Duodenal mucosa (tissue), 2 donors: ENCODE measurements at regions not wholly inside any gene's neighbourhood (a gene's known extent, or its start where the extent isn't known, plus 50 kb on each side); places are given as distances from the start of the nearest gene placed in this dataset.
"Not testable (repeated sequence)": the region's sequence is repeated elsewhere in the genome, so short reads cannot be mapped to it uniquely, and the experiment has no call there.

Source experiments
- H3K27ac ChIP-seq: one replicate; pipeline ENCODE4 v1.7.0; 2013; ENCODE audit warnings: low read depth, low read length
- H3K27me3 ChIP-seq, 2 donors: one replicate each; pipeline ENCODE4 v1.7.0; 2013; ENCODE audit warnings: low read length in 2 of 2, control low read depth in 1 of 2; ENCODE audit not compliant: insufficient read depth in 2 of 2, control insufficient read depth in 1 of 2
- H3K36me3 ChIP-seq, 2 donors: one replicate each; pipeline ENCODE4 v1.7.0; 2013; ENCODE audit warnings: low read length in 2 of 2, control low read depth in 1 of 2; ENCODE audit not compliant: insufficient read depth in 2 of 2, control insufficient read depth in 1 of 2
- H3K4me1 ChIP-seq, 2 donors: one replicate each; pipeline ENCODE4 v1.7.0; 2013; ENCODE audit warnings: low read length in 2 of 2, control low read depth in 1 of 2; ENCODE audit not compliant: insufficient read depth in 2 of 2, control insufficient read depth in 1 of 2
- H3K4me3 ChIP-seq, 2 donors: one replicate each; pipeline ENCODE4 v1.7.0; 2013; ENCODE audit warnings: low read length in 2 of 2, low read depth in 1 of 2
- H3K9ac ChIP-seq, 2 donors: one replicate each; pipeline ENCODE4 v1.7.0; 2013; ENCODE audit warnings: low read length in 2 of 2, low read depth in 1 of 2
- H3K9me3 ChIP-seq, 2 donors: one replicate each; pipeline ENCODE4 v1.7.0; 2013; ENCODE audit warnings: low read length in 2 of 2, control low read depth in 1 of 2; ENCODE audit not compliant: control insufficient read depth in 1 of 2

- no peak overlapping the region for H3K4me3 ChIP-seq
- no peaks in the 10 kb centered on the region for H3K4me1 ChIP-seq
- H3K36me3 ChIP-seq, result no peaks in the 10 kb centered on the region
- no peak overlapping the region for H3K9ac ChIP-seq
- H3K9me3 ChIP-seq, result no peaks in the 10 kb centered on the region
- H3K27ac ChIP-seq, result no peak overlapping the region
- H3K27me3 ChIP-seq, result no peaks in the 10 kb centered on the region
Measured at GRCh38 chr5:67561151-67561932, 364.7 kb upstream of the CD180 start.

- no peaks in the 10 kb centered on the region for H3K9me3 ChIP-seq
- H3K27me3 ChIP-seq, result no peaks in the 10 kb centered on the region
- no peak overlapping the region for H3K4me3 ChIP-seq
- peaks cover 3 to 24% of the 10 kb centered on the region in 2 donors for H3K4me1 ChIP-seq
- H3K9ac ChIP-seq, result no peak overlapping the region
- H3K36me3 ChIP-seq, result no peaks in the 10 kb centered on the region
- no peak overlapping the region for H3K27ac ChIP-seq
Measured at GRCh38 chr5:67552773-67553172, 356.2 kb upstream of the CD180 start.

GRCh38 chr5:67549947-67550346 is 353.3 kb upstream of the CD180 start:
- no peak overlapping the region for H3K9ac ChIP-seq
- peaks cover 10 to 30% of the 10 kb centered on the region in 2 donors for H3K4me1 ChIP-seq
- H3K36me3 ChIP-seq, result no peaks in the 10 kb centered on the region
- no peaks in the 10 kb centered on the region for H3K27me3 ChIP-seq
- H3K9me3 ChIP-seq, result no peaks in the 10 kb centered on the region
- H3K27ac ChIP-seq, result no peak overlapping the region
- no peak overlapping the region for H3K4me3 ChIP-seq

- no peak overlapping the region for H3K27ac ChIP-seq
Measured at GRCh38 chr5:67549296-67549618, 352.7 kb upstream of the CD180 start.

GRCh38 chr5:67548520-67549295 is 352.1 kb upstream of the CD180 start:
- Histone ChIP-seq H3K4me1 (peaks cover 10 to 30% of the 10 kb centered on the region in 2 donors), H3K36me3 (no peaks in the 10 kb centered on the region), H3K9me3 (no peaks in the 10 kb centered on the region), H3K27ac (no peak overlapping the region), H3K27me3 (no peaks in the 10 kb centered on the region), H3K4me3 (peak overlapping the region; percentile 39 to 46), H3K9ac (no peak overlapping the region)

More at GRCh38 chr5:67549296-67549618, 352.7 kb upstream of the CD180 start:
- peaks cover 10 to 30% of the 10 kb centered on the region in 2 donors for H3K4me1 ChIP-seq
- no peaks in the 10 kb centered on the region for H3K9me3 ChIP-seq
- H3K9ac ChIP-seq, result no peak overlapping the region
- no peaks in the 10 kb centered on the region for H3K36me3 ChIP-seq
- no peaks in the 10 kb centered on the region for H3K27me3 ChIP-seq
- H3K4me3 ChIP-seq, result no peak overlapping the region

GRCh38 chr5:67547682-67548081 is 351.1 kb upstream of the CD180 start:
- peaks cover 10 to 30% of the 10 kb centered on the region in 2 donors for H3K4me1 ChIP-seq
- no peak overlapping the region for H3K4me3 ChIP-seq
- no peaks in the 10 kb centered on the region for H3K36me3 ChIP-seq
- no peaks in the 10 kb centered on the region for H3K9me3 ChIP-seq
- no peak overlapping the region for H3K9ac ChIP-seq
- no peak overlapping the region for H3K27ac ChIP-seq
- no peaks in the 10 kb centered on the region for H3K27me3 ChIP-seq

- not testable (repeated sequence) for H3K9me3 ChIP-seq, H3K9ac ChIP-seq, H3K4me3 ChIP-seq, H3K36me3 ChIP-seq, H3K27me3 ChIP-seq, H3K27ac ChIP-seq
- peaks cover 10 to 24% of the 10 kb centered on the region in 2 donors for H3K4me1 ChIP-seq
Measured at GRCh38 chr5:67544942-67545341, 348.3 kb upstream of the CD180 start.

- H3K27ac ChIP-seq, result no peak overlapping the region
- H3K9me3 ChIP-seq, result no peaks in the 10 kb centered on the region
- H3K9ac ChIP-seq, result no peak overlapping the region
- H3K27me3 ChIP-seq, result no peaks in the 10 kb centered on the region
- H3K4me3 ChIP-seq, result no peak overlapping the region
- no peaks in the 10 kb centered on the region for H3K36me3 ChIP-seq
- peaks cover 10 to 14% of the 10 kb centered on the region in 2 donors for H3K4me1 ChIP-seq
Measured at GRCh38 chr5:67543720-67544270, 347.2 kb upstream of the CD180 start.

GRCh38 chr5:67542479-67542878 is 345.9 kb upstream of the CD180 start:
- no peaks in the 10 kb centered on the region for H3K27me3 ChIP-seq
- H3K4me3 ChIP-seq, result no peak overlapping the region
- no peak overlapping the region for H3K27ac ChIP-seq

GRCh38 chr5:67541875-67542274 is 345.3 kb upstream of the CD180 start:
- no peaks in the 10 kb centered on the region for H3K36me3 ChIP-seq
- H3K27me3 ChIP-seq, result no peaks in the 10 kb centered on the region
- no peak overlapping the region for H3K4me3 ChIP-seq

More at GRCh38 chr5:67542479-67542878, 345.9 kb upstream of the CD180 start:
- H3K36me3 ChIP-seq, result no peaks in the 10 kb centered on the region
- no peak overlapping the region for H3K9ac ChIP-seq
- no peaks in the 10 kb centered on the region for H3K9me3 ChIP-seq
- H3K4me1 ChIP-seq, result peaks cover 7 to 9% of the 10 kb centered on the region in 2 donors

More at GRCh38 chr5:67541875-67542274, 345.3 kb upstream of the CD180 start:
- Histone ChIP-seq H3K4me1 (peaks cover 8 to 10% of the 10 kb centered on the region in 2 donors), H3K9me3 (no peaks in the 10 kb centered on the region), H3K27ac (no peak overlapping the region), H3K9ac (no peak overlapping the region)
